HCT116 (cell line): ENCODE measurements at regions not wholly inside any gene's neighbourhood (a gene's known extent, or its start where the extent isn't known, plus 50 kb on each side); places are given as distances from the start of the nearest gene placed in this dataset.

Source experiments
- ATAC-seq: fragments of 200-7000 bp; cut with Tn5 transposase; 2 replicates; pipeline ENCODE4 v1.9.1; 2020; ENCODE audit warnings: mild to moderate bottlenecking, moderate library complexity
- BruUV-seq: library from RNA; stranded (reverse); fragments of 400-500 nt; replicated peaks from 2 replicates; lab custom pipeline; 2021; lab: Mats Ljungman, UMichigan
- CTCF ChIA-PET: fragments of 300-600 bp; sonication (Branson Sonifier 250); formaldehyde crosslinking; loops from one replicate; lab custom pipeline; 2021; ENCODE audit warnings: antibody characterized with exemption; lab: Charles Lee
- POLR2A ChIA-PET: fragments of 300-600, 350-600 bp; sonication (Branson Sonifier 250); formaldehyde crosslinking; loops from one replicate; lab custom pipeline; 2021; ENCODE audit warnings: antibody characterized with exemption; lab: Charles Lee
- RAD21 ChIA-PET, 2 experiments: fragments of 300-600 bp; sonication (Branson Sonifier 250); formaldehyde crosslinking; loops; one replicate each; lab custom pipeline; 2023; ENCODE audit warnings: low total read pairs in 2 of 2; ENCODE audit not compliant: uncharacterized antibody in 2 of 2, unreplicated experiment in 2 of 2, low non-redundant PET in 1 of 2; lab: Charles Lee
- DNase-seq: peaks from one replicate; pipeline ENCODE4 v3.0.0-alpha.2; 2010; ENCODE audit warnings: low read depth, low spot score
- H2AFZ ChIP-seq: fragments of 200-600 bp; shearing (Covaris generic), sonication (generic); 2 replicates; pipeline ENCODE4 v1.6.1; 2017; ENCODE audit warnings: low read depth, mixed run types, mixed read lengths, antibody characterized with exemption, low read length; ENCODE audit not compliant: poor library complexity, severe bottlenecking
- H3K27ac ChIP-seq: 2 replicates; pipeline ENCODE4 v1.5.1; 2012; ENCODE audit warnings: low read depth, low read length
- H3K27me3 ChIP-seq: fragments of 200-600 bp; sonication (generic); 2 replicates; pipeline ENCODE4 v1.6.1; 2016; ENCODE audit warnings: mixed run types, low read length, mixed read lengths; ENCODE audit not compliant: insufficient read depth
- H3K36me3 ChIP-seq, 2 experiments: fragments of 200-500 bp in 1 of 2; fragments of 200-600 bp in 1 of 2; sonication (Bioruptor generic) in 1 of 2; sonication (generic) in 1 of 2; 2 replicates each; pipeline versions ENCODE4 v1.5.1 to v1.6.1; 2014 to 2016; ENCODE audit warnings: low read length in 2 of 2, inconsistent platforms in 1 of 2, mixed read lengths in 1 of 2, mixed run types in 1 of 2; ENCODE audit not compliant: insufficient read depth in 2 of 2, control insufficient read depth in 1 of 2
- H3K4me1 ChIP-seq, 2 experiments: fragments of 200-600 bp in 1 of 2; sonication (generic) in 1 of 2; 2 replicates each; pipeline versions ENCODE4 v1.5.1 to v1.6.1; 2012 to 2017; ENCODE audit warnings: low read length in 2 of 2, inconsistent platforms in 1 of 2, mild to moderate bottlenecking in 1 of 2, mixed read lengths in 1 of 2, mixed run types in 1 of 2, moderate library complexity in 1 of 2; ENCODE audit not compliant: insufficient read depth in 2 of 2, control insufficient read depth in 1 of 2
- H3K4me2 ChIP-seq: fragments of 200-600 bp; sonication (generic); 2 replicates; pipeline ENCODE4 v1.6.1; 2017; ENCODE audit warnings: mixed run types, low read length, mixed read lengths
- H3K4me3 ChIP-seq, 2 experiments: fragments of 200-600 bp in 1 of 2; sonication (generic) in 1 of 2; replicated peaks in 1 of 2; 2 replicates each; pipeline ENCODE4 v1.5.1; 2011 to 2016; ENCODE audit warnings: low read length in 2 of 2, control low read depth in 1 of 2, low read depth in 1 of 2, mild to moderate bottlenecking in 1 of 2, mixed read lengths in 1 of 2, mixed run types in 1 of 2
- H3K79me2 ChIP-seq: fragments of 200-600 bp; sonication (generic); 2 replicates; pipeline ENCODE4 v1.6.1; 2017; ENCODE audit warnings: mild to moderate bottlenecking, mixed run types, low read length, moderate library complexity, mixed read lengths; ENCODE audit not compliant: insufficient read depth
- H3K9ac ChIP-seq: fragments of 200-600 bp; sonication (generic); 2 replicates; pipeline ENCODE4 v1.6.1; 2016; ENCODE audit warnings: low read length, mixed read lengths
- H3K9me2 ChIP-seq: fragments of 200-600 bp; sonication (generic), shearing (Covaris generic); 2 replicates; pipeline ENCODE4 v1.6.1; 2017; ENCODE audit warnings: mixed run types, mild to moderate bottlenecking, moderate library complexity; ENCODE audit not compliant: insufficient read depth
- H3K9me3 ChIP-seq, 2 experiments: fragments of 200-500 bp in 1 of 2; fragments of 200-600 bp in 1 of 2; sonication (Bioruptor generic) in 1 of 2; sonication (generic) in 1 of 2; 2 replicates each; pipeline ENCODE4 v1.6.1; 2014 to 2017; ENCODE audit warnings: low read length in 2 of 2, mixed read lengths in 2 of 2, inconsistent platforms in 1 of 2, low read depth in 1 of 2, mild to moderate bottlenecking in 1 of 2, mixed run types in 1 of 2, moderate library complexity in 1 of 2; ENCODE audit not compliant: control insufficient read depth in 1 of 2, insufficient read depth in 1 of 2
- H4K20me1 ChIP-seq: fragments of 200-600 bp; sonication (generic), shearing (Covaris generic); 2 replicates; pipeline ENCODE4 v1.6.1; 2017; ENCODE audit warnings: mixed run types, mild to moderate bottlenecking, moderate library complexity; ENCODE audit not compliant: insufficient read depth
- CBX3 ChIP-seq: IDR thresholded peaks from 2 replicates; pipeline ENCODE4 v1.6.1; 2012; ENCODE audit warnings: low read depth
- CEBPB ChIP-seq: IDR thresholded peaks from 2 replicates; pipeline ENCODE4 v1.6.1; 2012; ENCODE audit warnings: low read depth
- CTCF ChIP-seq, 3 experiments: fragments of 200-600 bp in 1 of 3; sonication (generic) in 1 of 3; IDR thresholded peaks in 2 of 3; conservative IDR thresholded peaks in 1 of 3; 2 replicates each; pipeline ENCODE4 v1.5.1; 2012 to 2017; ENCODE audit warnings: low read depth in 2 of 3, low read length in 2 of 3, antibody characterized with exemption in 1 of 3, borderline replicate concordance in 1 of 3, control low read depth in 1 of 3, mild to moderate bottlenecking in 1 of 3, mixed read lengths in 1 of 3, mixed run types in 1 of 3, moderate library complexity in 1 of 3; ENCODE audit not compliant: insufficient read depth in 1 of 3
- EGR1 ChIP-seq: IDR thresholded peaks from 2 replicates; pipeline ENCODE4 v1.6.1; 2012; ENCODE audit warnings: low read depth
- FOSL1 ChIP-seq: IDR thresholded peaks from 2 replicates; pipeline ENCODE4 v1.6.1; 2012; ENCODE audit warnings: low read depth
- POLR2AphosphoS5 ChIP-seq: IDR thresholded peaks from 2 replicates; pipeline ENCODE4 v1.6.1; 2011; ENCODE audit warnings: mild to moderate bottlenecking, low read depth, low read length, moderate library complexity
- REST ChIP-seq: IDR thresholded peaks from 2 replicates; pipeline ENCODE4 v1.6.1; 2012; ENCODE audit warnings: low read depth
- SP1 ChIP-seq: IDR thresholded peaks from 2 replicates; pipeline ENCODE4 v1.6.1; 2012; ENCODE audit warnings: low read depth
- ZFX ChIP-seq: fragments of 450-650 bp; IDR thresholded peaks from 2 replicates; pipeline ENCODE4 v1.6.1; 2017
- intact Hi-C: fragments of 100-400 bp; cut with micrococcal nuclease; formaldehyde crosslinking; loops from 2 replicates; pipeline ENCODE4 v1.10.0; 2022
- TF ChIP-seq, protein P1 (sequence below): IDR thresholded peaks from 2 replicates; pipeline ENCODE4 v1.6.1; 2012

DNA sequence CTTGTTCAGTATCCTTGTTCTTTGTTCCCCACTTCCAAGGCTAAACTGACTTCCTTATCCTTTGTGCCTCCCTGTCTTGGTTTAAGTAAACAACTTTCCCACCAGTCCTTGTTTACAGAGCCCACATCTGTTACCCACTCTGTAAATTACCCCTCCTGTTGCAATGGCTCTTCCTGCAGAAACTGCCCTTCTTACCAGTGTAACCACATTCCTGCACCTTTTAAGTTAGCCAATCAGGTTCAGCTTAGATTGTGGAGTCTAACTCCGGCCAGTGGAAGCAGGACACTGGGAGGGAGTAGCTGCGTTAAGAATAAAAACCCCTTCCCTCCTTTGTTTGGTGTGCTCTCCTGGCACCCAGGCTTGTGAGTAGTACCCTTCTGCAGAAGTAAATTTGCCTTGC lies 360.9 kb downstream of the PRDM5 start:
- intact Hi-C loops, result no loop called here
- RAD21 ChIA-PET, result no interaction called here
- H3K27ac ChIP-seq, result no peak overlapping the region

GRCh38 chr4:120557372-120557771 lies 365.2 kb downstream of the PRDM5 start:
- Histone ChIP-seq H3K27me3 (no peaks in the 10 kb centered on the region), H3K9me2 (no peaks in the 10 kb centered on the region; the same call in 1 of the 2 replicates), H3K9me3 (no peaks in the 10 kb centered on the region), H3K4me1 (no peaks in the 10 kb centered on the region), H2AFZ (no peak overlapping the region), H3K4me3 (no peak overlapping the region), H3K9ac (no peak overlapping the region), H3K27ac (no peak overlapping the region), H3K36me3 (no peaks in the 10 kb centered on the region), H4K20me1 (no peaks in the 10 kb centered on the region), H3K4me2 (no peak overlapping the region), H3K79me2 (no peaks in the 10 kb centered on the region)
- BruUV-seq, result no TSS peak
- POLR2A ChIA-PET, result no interaction called here
- CTCF ChIA-PET, result no interaction called here
- DNase-seq (peak; percentile 18), ATAC-seq (no peak)
- TF ChIP-seq ZFX (no peak), REST (no peak), POLR2AphosphoS5 (no peak), SP1 (peak; percentile 17; the same call in 1 of the 2 replicates), FOSL1 (peak; percentile 37), EGR1 (no peak), CEBPB (peak; percentile 80)
- TF ChIP-seq, protein P1, sequence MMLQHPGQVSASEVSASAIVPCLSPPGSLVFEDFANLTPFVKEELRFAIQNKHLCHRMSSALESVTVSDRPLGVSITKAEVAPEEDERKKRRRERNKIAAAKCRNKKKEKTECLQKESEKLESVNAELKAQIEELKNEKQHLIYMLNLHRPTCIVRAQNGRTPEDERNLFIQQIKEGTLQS, result peak; percentile 69; the same call in 1 of the 2 replicates
- RAD21 ChIA-PET, result no interaction called here
- intact Hi-C loops, result no loop called here

More for the DNA sequence above, 360.9 kb downstream of the PRDM5 start:
- Histone ChIP-seq H3K9ac (no peak overlapping the region), H3K27me3 (no peaks in the 10 kb centered on the region), H3K4me3 (no peak overlapping the region), H3K79me2 (no peaks in the 10 kb centered on the region), H3K9me3 (no peaks in the 10 kb centered on the region), H3K36me3 (no peaks in the 10 kb centered on the region), H3K9me2 (no peaks in the 10 kb centered on the region), H3K4me1 (no peaks in the 10 kb centered on the region), H2AFZ (no peak overlapping the region), H3K4me2 (no peak overlapping the region), H4K20me1 (no peaks in the 10 kb centered on the region)
- ATAC-seq (no peak), DNase-seq (no peak)
- BruUV-seq, result no TSS peak
- POLR2A ChIA-PET, result no interaction called here
- CTCF ChIA-PET, result no interaction called here
- no peak for TF ChIP-seq CTCF (IDR thresholded peaks at IDR 0.05 in 2 of 3, conservative IDR thresholded peaks at IDR 0.05 in 1 of 3; ENCODE audit: borderline replicate concordance in 1 of 3, insufficient read depth in 1 of 3, low read depth in 2 of 3, low read length in 2 of 3)
- TF ChIP-seq CBX3, result 0 out of 2 replicates have a peak, but pooled peaks have one; percentile 50
